GM12864 (cell line): ENCODE measurements at regions not wholly inside any gene's neighbourhood (a gene's known extent, or its start where the extent isn't known, plus 50 kb on each side); places are given as distances from the start of the nearest gene placed in this dataset.

Experiments used
- DNase-seq: peaks from one replicate; pipeline ENCODE4 v3.0.0-alpha.2; 2011; ENCODE audit warnings: low read depth
- H3K4me3 ChIP-seq: 2 replicates; pipeline ENCODE4 v1.5.1; 2011; ENCODE audit warnings: mild to moderate bottlenecking, low read depth, low read length, control low read depth
- CTCF ChIP-seq: IDR thresholded peaks from 2 replicates; pipeline ENCODE4 v1.5.1; 2011; ENCODE audit warnings: low read depth, mild to moderate bottlenecking, moderate library complexity, low read length, control low read depth, inconsistent platforms; ENCODE audit errors: missing control alignments

GRCh38 chr13:90918536-90918935 lies 429.0 kb upstream of the MIR17HG start:
- DNase-seq = no peak
- TF ChIP-seq CTCF = no peak
- H3K4me3 ChIP-seq = no peak overlapping the region

GRCh38 chr13:90919153-90919552 lies 428.3 kb upstream of the MIR17HG start:
- no peak for TF ChIP-seq CTCF
- no peak for DNase-seq
- H3K4me3 ChIP-seq = no peak overlapping the region

- no peak for DNase-seq
Measured at GRCh38 chr13:90926459-90926858, 421.0 kb upstream of the MIR17HG start.

GRCh38 chr13:90928109-90928508 lies 419.4 kb upstream of the MIR17HG start:
- no peak for TF ChIP-seq CTCF
- H3K4me3 ChIP-seq = no peak overlapping the region
- no peak for DNase-seq

More at GRCh38 chr13:90926459-90926858, 421.0 kb upstream of the MIR17HG start:
- H3K4me3 ChIP-seq = no peak overlapping the region
- TF ChIP-seq CTCF = no peak

- no peak for DNase-seq
- H3K4me3 ChIP-seq = no peak overlapping the region
- TF ChIP-seq CTCF = no peak
Measured at GRCh38 chr13:90933097-90933826, 414.2 kb upstream of the MIR17HG start.

- no peak for TF ChIP-seq CTCF
- H3K4me3 ChIP-seq = no peak overlapping the region
- DNase-seq = no peak
Measured at GRCh38 chr13:90934741-90935140, 412.7 kb upstream of the MIR17HG start.

GRCh38 chr13:90938848-90939247 lies 408.6 kb upstream of the MIR17HG start:
- TF ChIP-seq CTCF = no peak
- DNase-seq = no peak
- no peak overlapping the region for H3K4me3 ChIP-seq
